RPMI8226 (cell line): ENCODE measurements at regions not wholly inside any gene's neighbourhood (a gene's known extent, or its start where the extent isn't known, plus 50 kb on each side); places are given as distances from the start of the nearest gene placed in this dataset.
"Not testable (repeated sequence)": the region's sequence is repeated elsewhere in the genome, so short reads cannot be mapped to it uniquely, and the experiment has no call there.

Source experiments
- DNase-seq: peaks from one replicate; pipeline ENCODE4 v3.0.0-alpha.2; 2015

GRCh38 chr3:176615826-176616225, 581.5 kb downstream of the TBL1XR1 start:
- DNase-seq = no peak

GRCh38 chr3:176611703-176612102, 585.6 kb downstream of the TBL1XR1 start:
- no peak for DNase-seq

DNA sequence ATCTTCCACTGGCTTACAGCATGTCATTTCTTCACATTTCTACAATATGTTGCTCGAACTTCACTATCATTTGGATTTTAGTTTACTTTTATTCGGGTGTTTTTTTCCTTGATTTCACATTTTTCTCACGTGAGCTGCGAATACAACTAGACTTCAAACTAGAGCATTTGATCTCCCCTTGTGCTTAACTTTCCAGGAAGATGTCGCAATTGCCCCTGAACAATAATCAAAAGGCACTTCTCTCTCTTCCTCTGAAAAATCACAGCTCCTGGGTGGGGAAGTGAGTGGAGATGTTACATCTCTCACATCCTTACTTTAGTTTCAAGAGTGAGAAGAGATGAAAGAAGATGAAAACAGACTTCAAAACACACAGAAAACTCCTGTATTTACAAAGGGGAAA, 587.9 kb downstream of the TBL1XR1 start:
- no peak for DNase-seq

DNA sequence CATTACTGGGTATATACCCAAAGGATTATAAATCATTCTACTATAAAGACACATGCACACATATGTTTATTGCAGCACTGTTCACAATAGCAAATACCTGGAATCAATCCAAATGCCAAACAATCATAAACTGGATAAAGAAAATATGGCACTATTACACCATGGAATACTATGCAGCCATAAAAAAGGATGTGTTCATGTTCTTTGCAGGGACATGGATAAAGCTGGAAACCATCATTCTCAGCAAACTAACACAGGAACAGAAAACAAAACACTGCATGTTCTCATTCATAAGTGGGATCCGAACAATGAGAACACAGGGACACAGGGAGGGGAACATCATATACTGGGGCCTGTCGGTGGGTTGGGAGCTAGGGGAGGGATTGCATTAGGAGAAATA, 591.7 kb downstream of the TBL1XR1 start:
- DNase-seq = not testable (repeated sequence)

DNA sequence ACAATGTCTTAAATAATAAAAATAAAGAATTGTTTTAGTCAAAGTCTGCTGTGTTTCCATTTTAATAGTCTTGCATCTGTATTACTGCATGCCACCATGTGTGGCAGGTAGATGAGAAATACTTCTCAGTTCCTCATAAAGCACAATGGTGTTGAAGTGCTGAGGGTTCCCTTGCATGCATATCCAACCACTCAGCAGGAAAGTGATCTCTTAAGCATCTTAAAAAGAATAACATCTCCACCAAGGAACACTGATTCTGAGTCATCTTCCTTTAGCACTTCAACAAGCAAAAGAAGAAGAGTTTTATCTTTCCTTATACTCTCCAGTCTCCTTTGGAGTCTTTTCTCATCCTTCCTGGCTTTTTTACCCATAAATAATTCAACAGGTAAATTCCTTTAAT, 602.0 kb downstream of the TBL1XR1 start:
- no peak for DNase-seq

- DNase-seq = no peak
These were observed 606.6 kb downstream of the TBL1XR1 start for GRCh38 chr3:176590722-176591121.

GRCh38 chr3:176587089-176587488, 610.2 kb downstream of the TBL1XR1 start:
- DNase-seq = no peak

- no peak for DNase-seq
These were observed 612.7 kb downstream of the TBL1XR1 start for GRCh38 chr3:176584413-176585176.

- DNase-seq = no peak
These were observed 613.3 kb downstream of the TBL1XR1 start for GRCh38 chr3:176583956-176584355.

DNA sequence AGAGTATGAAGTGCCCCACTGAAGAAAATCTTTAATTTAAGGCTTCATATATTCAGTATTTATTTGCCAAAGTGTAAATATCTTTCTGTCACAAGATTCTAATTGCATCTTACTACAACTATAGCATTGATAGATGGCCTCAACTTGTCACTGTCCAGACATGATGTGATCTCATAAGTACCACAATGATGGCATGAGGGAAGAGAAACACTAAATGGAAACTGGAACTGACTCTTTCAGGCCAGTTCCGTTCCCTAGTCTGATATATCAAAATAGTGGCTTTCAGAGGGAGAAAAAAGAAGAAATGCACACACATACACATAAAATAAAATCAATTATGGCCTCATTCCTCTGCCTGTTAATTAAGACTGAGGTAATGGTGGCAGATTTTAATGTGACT, 615.7 kb downstream of the TBL1XR1 start:
- DNase-seq = no peak

- DNase-seq = no peak
These were observed 617.5 kb downstream of the TBL1XR1 start for GRCh38 chr3:176579711-176580185.

GRCh38 chr3:176578316-176578715, 619.0 kb downstream of the TBL1XR1 start:
- DNase-seq = no peak

DNA sequence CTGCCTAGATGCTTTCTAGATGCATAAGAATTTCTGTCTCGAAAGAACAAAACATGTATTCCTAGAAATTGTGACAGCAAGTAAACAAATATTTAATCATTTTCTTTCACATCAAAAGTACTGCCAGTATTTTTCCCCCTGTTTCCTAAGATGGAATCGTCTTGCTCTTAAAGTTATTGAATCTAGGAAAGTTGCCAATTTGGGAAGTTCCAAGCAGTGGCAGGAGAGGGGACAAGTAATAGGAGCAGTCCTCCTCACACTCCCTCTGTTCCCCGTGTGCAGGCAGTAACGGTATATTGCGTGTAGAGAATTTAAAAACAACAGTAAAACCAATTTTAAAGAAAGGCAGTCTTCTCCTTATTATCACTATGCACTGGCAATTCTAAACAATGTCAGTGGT, 619.8 kb downstream of the TBL1XR1 start:
- DNase-seq = no peak

DNA sequence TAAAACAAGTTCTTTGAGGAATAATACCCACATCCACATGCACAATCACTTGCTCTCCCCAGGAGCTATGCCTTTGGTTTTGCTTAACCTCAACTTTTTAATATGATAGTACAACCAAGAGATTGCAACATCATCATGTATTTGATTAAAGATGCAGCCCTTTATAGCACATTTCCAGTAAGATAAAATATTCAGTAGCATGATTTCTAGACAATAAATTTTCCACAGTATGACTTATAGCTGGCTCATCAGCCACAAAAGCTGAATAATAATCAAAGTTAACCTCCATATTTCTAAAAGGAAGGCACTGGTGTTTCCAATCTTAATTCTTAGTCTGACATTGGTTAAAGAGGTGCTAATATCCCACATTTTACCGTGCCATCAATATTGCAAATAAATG, 622.5 kb downstream of the TBL1XR1 start:
- DNase-seq = no peak

- DNase-seq = no peak
These were observed 625.4 kb downstream of the TBL1XR1 start for GRCh38 chr3:176571926-176572325.

DNA sequence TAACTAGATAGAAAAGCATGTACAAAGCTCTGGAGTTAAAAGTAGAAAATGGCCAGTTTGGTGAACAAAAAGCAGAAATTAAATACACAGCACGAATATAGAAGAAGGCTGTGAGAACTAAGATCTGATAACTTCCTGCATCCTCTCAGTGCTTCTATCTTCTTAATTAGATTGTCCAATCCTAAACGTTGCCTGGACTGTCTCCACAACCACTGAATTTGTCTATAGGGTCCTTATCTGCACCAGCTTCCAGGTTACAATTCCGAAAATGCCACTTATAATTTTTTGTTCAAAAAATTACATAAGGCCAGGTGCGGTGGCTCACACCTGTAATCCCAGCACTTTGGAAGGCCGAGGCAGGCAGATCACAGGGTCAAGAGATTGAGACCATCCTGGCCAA, 626.3 kb downstream of the TBL1XR1 start:
- no peak for DNase-seq

DNA sequence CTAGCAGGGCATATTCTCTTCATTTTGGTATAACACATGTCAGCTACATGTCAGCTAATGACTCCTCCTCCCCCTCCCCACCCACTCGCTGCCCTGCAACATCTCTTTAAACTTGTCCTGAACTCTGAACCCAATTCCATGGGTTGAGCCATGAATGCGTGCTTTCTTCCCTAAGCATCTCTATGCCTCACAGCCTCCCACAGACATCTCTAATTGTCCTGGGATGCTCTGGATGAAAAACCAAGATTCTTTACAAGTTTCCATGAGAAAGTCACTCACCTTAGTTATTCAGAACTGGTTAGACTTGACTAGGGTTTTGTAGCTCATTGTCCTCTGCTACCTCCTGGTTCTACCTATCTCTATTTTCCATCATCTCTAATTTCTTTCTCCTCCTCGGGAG, 629.1 kb downstream of the TBL1XR1 start:
- DNase-seq = no peak

GRCh38 chr3:176566757-176567156, 630.5 kb downstream of the TBL1XR1 start:
- no peak for DNase-seq

- no peak for DNase-seq
These were observed 635.0 kb downstream of the TBL1XR1 start for GRCh38 chr3:176562331-176562730.

DNA sequence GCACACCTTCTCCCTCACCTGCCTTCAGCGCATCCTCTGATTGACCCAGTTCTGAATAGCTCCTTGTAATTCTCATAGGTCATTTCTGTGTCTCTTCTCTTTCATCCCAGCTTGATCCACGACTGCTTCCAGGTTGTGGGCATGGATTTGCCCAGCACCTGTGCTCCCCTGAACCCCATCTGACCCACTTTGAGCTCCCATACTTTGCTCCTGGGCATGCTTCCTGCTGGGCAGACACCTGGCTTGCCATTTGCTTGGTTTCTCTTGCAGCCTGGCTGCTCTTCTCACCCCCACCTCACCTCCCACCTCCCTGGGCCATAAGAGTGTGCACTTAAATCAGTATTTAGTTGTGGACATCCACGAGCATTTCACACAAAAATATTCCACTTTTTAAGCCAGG, 635.5 kb downstream of the TBL1XR1 start:
- no peak for DNase-seq

DNA sequence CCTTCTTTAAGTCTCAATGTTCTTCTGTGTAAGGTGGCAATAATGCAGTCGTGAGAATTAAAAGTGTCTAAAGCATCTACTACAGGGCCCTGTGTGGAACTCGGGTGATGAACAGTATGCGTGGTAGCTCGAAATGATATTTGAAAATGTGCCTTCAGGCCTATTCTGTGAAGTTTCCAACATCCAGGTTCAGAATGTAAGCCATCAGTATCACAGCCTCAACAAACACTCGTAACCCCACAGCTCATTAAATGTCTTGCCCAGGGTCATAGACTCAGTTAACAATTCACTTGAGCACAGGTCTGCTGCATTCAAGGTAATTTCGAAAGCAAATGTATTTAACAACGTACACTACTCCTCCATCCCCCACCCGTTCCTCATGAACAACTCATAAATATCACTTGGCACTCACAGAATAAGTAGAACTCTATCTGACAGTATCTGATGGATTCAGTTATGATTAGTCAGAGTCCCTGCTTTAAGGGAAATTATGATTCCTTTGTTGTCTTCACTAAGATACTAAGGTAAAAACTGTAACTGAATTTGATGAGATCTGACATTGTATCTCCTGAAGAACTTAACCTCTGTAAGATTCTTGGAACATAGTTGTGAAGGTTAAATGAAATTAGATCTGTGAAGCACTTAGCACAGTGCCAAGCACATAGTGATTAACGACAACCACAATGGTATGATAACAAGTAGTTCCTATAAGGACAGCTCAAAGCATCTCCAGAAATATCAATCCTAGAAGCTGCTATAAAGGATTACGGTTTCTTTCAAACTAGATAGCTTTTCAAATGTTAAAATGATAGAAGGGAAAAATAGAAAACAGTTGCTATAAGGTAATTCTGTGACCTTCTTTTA, 642.3 kb downstream of the TBL1XR1 start:
- no peak for DNase-seq

DNA sequence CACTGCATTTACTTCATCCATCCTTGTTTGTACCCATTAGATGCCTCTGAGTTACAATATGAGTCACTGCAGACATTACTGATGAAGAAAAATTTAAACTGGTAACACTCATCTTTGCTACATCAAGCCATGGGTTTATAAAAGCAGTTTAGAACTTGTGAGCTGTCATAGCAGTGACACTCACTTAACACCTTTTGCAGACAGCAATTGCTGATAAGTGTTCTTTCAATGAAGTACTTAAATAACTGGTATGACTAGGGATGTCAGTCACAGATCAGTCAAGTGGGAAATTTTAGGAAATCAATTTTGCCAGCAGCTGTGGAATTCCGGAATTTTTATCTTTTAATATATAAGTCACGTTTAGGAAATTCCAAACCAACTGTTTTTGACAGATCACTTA, 643.0 kb downstream of the TBL1XR1 start:
- DNase-seq = no peak

- DNase-seq = no peak
These were observed 670.3 kb downstream of the TBL1XR1 start for GRCh38 chr3:176526942-176527341.

- no peak for DNase-seq
These were observed 671.1 kb downstream of the TBL1XR1 start for GRCh38 chr3:176526225-176526624.
